Activated CD4-positive, CD25-positive, alpha-beta regulatory T cell treated with anti-CD3 and anti-CD28 coated beads, Interleukin-2, amount 50 U/mL, for 72 hours (primary cell): ENCODE measurements at regions not wholly inside any gene's neighbourhood (a gene's known extent, or its start where the extent isn't known, plus 50 kb on each side); places are given as distances from the start of the nearest gene placed in this dataset.

Experiments used
- DNase-seq: peaks from one replicate; pipeline ENCODE4 v3.0.0; 2021

DNA sequence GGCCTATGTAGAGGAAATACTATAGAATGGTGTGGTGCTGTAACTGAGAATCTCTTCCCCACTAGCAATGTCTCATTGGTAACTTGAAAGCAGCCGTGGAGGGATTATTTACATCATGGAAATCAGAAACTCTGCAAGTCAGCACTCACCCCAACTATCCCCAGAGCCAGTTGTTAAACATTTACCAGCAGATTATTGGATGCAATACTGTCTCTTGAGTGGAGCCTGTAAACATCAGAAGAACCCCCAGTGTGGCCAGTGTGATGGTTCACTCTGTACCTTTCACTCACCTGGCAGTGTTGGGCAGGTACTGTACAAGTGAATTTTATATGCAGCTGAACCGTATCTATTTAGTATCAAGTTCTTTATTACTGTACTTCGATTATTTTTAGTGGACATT is 299.8 kb upstream of the SALL1 start:
- DNase-seq: no peak

DNA sequence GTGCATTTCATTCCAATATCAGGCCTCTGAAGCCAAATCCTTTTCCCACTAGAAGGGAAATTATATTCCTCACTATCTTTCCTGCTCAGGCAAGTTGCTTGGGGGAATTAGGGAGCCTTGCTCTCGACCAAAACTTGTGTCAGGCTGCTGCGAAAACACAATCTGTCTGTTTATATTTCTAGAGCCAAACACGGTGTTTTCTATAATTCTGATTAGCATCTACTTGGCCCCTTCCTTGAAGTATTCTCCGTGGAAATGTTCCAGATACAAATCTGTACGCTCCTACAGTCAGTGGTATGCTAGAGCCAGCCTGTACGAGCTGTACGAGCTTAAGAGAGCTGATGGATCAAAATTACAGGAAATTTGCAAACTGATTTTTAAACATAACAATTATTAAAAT is 299.3 kb upstream of the SALL1 start:
- no peak for DNase-seq

DNA sequence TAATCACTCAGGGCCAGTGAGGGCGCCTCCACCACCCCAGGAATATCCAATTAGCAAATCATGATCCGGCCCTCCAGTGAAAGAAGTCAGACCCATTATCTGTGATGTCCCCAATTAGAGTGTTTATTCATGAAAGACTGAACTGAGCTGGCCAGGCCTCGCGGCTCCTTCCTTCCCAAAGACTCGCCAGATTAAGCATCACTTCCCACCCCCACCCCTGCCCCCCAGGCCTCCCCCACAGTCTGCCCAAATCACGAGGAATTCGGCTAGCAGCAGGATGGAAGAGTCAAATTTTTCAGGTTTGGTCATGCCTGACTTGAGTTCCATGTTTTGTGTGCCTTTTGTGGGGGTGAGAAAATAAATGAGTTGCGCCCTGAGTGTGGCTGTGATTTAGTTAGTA is 298.4 kb upstream of the SALL1 start:
- DNase-seq: no peak

DNA sequence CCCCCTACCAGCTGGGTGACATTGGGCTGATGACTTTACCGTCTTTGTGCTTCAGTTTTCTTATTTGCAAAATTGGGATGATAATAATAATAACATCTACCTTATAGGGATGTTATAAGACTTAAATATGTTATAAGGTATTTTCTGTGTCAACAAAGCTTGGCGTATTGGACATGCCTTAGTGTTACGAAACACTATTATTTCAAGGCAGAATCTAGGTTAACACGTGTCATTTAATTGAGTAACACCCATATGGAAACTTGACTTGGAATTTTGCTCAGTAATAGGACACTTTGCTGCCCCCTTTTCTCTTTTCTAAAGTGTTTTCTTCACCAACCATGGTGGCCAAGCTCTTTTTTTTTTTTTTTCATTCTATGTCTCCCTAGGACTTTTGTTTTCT is 294.2 kb upstream of the SALL1 start:
- no peak for DNase-seq

DNA sequence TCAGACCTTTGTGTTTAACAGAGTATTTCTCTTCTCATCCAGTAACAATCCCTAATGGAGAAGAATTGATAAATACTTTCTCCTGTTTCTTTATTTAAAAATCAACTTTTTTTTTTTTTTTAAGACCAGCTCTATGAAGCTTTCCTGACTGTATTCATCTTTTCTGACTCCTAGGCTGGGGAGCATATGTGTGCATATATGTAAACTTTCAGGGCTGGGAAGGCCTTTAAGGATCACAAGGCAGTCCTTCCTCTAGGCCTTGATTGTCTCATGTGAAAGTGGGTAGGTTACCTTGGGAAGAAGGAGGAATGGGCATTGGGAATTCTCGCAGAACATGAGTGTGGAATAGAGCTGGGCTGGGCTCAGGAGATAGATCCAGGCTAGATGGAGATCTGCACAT is 292.9 kb upstream of the SALL1 start:
- DNase-seq: no peak

DNA sequence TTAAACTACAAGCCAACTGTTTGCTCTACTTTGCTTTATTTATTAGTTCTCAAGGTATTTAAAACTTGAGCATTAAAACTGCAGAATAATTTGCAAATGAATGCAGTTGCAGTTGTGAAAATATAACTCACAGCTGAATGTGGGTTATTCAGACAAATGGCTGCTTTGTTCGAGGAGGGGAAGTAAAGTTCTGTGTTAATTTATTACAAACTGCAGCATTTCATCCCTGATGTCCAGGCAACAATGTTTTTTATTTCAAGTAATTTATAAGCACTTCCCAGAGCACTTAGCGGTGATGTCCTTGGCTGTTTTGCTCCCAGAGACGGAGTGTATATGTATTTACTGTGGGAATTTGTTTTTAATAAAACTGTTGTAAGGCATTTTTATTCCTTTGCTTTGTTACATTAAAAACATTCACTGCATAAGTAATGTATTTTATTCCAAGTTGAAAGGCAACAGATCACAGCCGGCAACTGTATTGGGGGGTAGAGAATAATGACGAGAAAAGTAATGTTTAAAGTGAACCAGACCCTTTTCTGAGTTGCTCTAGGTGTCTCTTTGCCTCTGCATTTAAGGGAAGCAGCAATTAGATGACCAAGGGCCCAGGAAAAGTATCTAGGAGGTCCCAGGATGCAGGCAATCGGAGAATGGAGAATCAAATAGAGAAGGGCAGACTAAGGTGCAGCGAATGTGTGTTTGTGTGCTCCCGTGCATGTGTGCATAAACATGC is 291.2 kb upstream of the SALL1 start:
- no peak for DNase-seq

DNA sequence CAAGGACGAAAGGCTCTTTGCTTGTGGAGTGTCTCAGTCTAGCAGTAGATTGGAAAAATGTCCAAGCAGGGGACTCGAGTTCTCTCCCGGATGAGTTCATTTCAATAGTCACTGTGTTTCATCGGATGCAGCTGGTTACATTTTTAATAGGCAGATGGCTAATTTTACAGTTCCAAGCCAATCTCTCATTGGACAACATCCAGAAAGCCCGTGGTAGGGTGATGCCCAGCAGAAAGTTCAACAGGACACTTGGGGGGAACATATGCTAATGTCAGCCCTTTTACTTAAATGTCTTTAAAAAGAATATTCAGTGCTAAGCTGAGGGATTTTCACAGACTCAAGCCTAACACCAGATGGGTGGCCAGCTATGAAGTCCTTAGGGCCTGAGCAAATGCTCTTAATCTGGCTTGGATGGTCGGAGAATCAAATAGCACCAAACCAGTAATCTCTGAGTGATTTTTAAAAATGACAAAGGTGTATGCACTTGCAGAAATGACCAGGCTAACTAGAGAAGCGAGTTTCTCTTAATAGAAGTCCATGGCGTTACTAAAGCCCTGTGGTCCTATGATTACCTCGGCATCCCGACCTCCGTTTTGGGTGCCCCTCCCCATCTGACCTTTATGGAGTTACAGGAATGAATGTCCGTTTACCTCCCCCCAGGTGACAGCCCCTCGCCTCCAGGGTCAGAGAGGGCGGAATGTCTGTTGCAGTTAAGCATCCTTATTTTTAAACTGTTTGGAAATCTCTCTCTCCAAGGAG is 289.2 kb upstream of the SALL1 start:
- no peak for DNase-seq

DNA sequence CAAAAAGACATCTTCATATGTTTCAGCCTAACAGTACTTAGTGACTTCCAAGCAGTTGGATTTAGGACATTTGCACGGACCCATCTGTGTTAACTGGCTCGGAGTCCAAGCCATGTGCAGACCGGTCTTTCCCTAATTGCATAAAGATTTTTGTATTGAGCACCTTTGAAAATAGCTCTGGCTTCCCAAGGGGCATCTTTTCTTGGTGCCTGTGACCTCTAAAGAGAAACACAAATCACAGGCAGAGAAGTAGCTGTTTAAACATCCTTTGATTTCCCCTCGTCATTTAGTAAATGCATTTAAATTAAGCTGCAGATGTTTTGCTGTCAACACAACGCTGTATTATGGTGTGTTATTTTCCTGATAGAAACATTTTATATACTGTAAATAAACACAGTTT is 288.2 kb upstream of the SALL1 start:
- no peak for DNase-seq

DNA sequence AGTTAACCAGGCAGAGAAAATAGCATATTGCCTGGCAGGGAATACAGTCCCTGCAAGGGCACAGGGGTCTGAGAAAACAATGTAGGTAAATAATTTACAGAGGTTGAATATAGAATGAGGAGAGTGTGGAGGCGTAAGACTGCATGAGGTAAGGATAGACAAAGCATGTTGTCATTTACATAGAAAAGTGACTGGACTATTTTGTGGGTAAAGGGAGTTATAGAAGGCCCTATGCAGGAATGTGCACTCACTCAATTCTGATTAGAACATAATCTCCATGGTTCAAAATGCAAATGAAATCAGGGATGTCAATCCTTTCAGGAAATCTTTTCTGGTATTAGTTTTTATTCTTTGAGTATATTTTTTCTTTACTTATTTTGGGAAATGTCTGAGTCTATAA is 285.7 kb upstream of the SALL1 start:
- DNase-seq: no peak

DNA sequence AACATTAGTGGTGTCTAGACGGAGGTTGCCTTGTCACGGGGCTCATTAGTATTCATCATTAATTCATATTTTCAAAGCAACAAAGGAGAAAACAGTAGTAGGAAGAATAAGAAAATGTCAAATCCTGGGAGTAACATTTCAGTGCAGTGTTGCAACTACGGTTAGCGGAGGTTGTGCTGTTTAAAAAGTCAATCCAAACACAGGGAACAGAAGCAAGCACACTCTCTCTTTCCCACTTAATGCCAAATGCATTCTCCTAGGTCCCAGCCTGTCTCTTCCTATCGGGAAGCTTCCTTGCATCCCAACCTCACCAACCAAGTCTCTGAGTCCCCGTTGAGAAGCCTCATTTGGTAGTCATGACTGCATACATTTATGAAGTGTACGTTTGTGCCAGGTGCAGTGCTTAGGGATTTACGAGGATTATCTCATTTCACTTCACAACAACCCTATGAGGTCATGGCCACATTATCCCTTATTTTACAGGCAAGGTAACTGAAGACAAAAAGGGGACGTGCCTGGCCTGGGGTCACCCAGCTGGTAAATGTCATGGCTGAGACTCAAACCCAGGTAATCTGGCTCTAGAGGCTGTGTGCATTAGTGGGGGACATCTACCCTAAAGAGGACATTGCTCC is 283.6 kb upstream of the SALL1 start:
- DNase-seq: no peak

DNA sequence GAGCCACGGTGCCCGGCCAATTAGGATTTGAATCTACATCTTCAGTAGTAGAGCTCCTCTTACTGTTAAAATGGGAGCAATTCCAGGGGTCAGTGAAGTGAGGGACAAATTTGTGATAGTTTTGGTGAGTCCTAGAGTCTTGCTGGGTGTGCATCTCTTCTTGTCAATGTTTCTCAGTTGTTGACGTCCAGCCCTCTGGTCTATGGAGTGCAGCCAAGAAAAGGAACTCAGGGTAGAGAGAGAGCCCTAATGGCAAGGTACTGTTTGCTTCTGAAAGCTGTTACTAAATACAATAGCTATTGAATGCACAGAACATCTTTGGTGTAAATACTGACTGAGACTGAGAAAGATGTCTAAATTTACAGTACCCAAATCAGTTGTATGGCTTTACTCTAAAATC is 282.5 kb upstream of the SALL1 start:
- DNase-seq: no peak

DNA sequence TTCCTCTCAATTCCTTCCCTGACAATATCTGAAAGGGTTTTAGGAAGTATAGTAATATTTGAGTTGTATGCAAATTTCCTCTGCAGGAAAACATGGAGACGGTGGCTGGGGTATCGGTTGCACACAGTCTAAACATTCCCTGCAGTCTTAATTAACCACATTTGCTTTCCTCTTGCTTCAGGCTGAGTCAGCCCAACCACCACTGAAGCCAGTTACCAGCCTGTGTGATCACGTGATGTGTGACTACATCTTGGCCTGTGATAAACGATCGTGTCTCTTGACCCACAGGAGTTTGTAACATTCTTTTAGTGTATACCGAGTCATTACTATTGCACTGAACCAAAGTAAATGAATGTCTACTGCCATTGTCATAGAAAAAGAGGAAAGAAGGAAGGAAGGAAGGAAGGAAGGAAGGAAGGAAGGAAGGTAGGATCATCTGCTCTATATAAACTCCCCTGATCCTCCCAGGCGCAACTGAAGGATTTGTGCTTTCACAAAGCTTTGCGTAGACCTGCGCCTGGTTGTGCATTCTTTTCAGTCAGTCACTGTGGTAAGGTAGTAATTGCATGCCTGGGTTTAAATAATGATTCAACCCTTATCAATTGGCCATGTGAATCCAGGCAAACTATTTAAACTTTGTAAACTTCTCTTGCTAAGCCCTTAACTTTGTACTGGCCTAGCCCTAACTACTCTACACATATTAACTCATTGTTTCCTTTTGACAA is 280.6 kb upstream of the SALL1 start:
- DNase-seq: no peak

DNA sequence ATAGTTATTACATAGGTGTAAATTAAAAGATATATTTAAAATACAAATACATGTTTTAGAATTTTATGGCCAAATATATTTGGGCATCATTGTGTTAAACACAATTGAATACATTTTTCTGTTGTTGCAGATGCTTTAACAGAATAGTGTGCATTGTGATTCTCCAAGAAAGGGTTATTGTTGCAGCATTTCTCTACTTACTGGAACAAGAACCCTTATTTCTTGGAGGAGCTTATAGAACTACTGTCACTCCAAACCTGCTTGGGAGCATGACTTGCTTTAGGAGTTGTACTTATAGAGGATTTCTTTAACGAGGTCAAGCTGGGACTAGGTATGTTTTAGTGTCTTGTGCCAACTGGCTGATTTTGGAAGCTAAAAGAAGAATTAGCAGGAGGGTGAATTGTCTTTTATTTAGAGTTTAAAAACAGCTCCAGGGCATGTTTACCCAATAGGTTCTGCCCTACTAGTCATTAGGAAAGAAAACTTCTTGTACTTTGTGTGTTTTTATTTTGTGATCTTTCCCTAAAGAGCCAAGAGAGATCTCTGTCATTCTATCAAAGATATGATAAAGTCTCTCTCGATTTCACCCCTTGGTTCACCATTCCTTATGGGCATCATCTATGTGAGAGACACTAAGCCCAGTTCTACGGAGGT is 279.8 kb upstream of the SALL1 start:
- DNase-seq: no peak

DNA sequence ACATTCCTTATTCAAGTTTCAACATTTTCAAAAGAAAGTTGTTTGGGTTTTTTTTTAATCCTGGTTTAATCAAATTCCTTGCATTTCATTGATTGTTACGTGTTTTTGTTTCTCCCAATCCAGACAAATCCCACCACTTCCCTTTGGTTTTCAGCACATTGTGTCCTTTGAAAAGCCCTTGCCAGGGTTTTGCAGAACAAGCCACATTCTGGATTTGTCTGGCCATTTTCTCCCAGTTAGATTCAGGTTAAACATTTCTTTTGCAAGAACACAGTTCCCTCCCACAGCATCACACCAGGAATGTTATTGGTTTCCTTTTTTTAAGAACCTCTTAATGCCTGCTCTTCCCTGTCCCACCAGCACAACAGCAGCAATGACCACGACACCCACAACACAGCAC is 278.0 kb upstream of the SALL1 start:
- no peak for DNase-seq

DNA sequence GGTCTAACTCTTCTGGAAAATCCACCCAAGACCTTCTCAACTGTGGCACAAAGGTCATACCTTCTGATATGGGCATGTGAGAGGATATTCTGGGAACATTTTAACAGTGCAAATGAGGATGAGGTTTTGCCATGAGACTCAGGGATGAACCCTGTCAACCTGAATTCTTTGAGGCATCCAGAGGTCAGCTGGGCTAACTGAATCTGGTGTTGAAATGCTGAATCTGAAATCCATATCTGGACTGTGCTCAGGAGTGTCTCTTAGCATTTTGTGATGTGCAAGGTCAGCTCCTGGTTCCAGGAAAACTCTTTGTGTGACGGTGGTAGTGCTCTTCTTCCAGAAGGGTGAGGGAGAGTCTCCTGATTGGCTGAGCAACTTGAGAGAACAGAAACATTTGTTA is 276.0 kb upstream of the SALL1 start:
- no peak for DNase-seq

DNA sequence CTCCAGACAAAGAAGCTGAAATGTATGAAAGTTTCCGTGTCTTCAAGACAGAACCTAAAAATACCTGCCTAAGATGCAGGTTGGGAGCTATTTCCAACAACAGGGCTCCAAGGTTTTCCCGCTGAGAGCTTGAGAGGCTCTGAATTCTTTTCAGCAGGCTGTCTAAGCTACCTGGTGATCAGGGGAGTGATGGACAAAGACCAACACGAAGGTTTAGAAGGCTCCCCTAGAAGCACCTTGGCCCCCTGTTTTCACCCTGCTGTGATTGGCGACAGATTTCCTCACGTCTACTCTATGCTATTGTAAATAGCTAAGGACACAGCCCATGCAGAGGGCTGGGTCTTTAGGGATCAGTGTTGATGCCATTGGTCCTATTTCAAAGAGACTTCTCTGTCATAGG is 275.2 kb upstream of the SALL1 start:
- DNase-seq: no peak

DNA sequence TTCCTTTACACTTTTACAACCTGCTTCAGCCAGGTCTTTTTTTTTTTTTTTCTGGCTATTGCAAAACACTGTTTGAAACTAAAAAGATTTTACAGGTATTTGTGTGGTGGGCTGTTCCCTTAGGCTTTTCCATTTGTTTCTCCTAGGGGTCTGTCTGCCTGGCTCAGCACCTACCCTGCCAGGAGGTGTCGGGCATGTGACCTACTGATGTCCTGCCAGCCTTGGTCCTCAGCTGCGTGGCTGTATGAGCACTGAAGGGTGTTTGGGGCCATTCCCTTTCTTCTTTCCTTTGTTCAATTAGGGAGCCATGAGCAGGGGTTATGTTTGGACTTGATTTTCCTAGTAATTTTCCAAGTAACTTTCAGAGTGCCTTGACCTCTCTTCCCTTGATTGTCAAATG is 269.2 kb upstream of the SALL1 start:
- no peak for DNase-seq

DNA sequence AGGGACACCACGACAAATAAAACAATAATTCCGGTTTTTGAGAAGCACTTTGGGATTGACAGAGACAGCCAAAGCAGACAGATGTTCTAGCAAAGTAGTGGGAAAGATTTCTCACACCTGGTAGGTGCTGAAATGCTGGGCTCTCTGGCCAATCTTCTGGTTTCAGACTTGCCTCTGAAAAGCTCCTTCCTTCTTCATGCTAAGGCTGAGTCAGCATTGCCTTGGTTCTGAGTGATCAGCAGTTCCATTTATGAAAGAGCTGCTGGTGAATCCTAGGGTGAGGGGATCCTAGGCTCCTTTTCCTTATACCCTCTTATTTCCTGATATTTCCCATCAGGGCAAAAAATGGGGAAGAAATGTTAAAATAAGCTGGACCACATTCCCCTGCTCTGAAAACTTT is 268.7 kb upstream of the SALL1 start:
- no peak for DNase-seq

DNA sequence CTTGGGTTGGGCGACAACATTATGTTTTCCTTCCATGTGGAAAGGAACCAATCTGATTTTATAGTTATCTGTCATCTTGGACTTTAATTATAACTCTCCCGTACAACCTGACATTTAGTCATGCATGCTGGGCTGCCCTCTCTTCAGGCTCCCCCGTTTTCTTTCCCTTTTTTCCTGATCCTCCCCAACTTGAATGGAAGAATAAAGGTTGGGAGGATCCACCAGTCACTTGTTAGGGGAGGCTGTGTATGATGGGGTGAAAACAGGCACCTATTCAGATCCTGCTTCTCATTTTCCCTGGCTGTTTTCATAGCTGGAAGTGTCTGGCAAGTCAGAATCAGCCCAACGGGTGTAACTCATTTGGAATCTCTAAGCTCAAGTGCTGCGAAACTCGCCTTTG is 267.2 kb upstream of the SALL1 start:
- DNase-seq: no peak

DNA sequence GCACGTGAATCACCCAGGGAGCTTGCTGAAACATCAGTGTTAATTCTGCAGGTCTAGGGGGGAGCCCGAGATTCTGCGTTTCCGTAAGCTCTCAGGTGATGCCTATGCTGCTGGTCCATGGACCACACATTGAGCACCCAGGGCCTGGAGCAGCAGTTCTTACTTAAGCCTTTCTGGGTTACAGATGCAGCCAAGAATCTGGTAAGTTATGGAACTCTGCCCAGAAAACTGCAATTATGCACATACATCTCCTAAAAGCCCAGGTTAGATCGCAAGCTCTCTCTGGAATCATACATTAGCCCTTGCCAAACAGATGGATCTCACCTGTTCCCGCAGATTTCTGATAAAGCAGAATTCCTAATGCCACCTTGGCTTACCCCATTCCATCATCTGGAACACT is 265.9 kb upstream of the SALL1 start:
- no peak for DNase-seq

DNA sequence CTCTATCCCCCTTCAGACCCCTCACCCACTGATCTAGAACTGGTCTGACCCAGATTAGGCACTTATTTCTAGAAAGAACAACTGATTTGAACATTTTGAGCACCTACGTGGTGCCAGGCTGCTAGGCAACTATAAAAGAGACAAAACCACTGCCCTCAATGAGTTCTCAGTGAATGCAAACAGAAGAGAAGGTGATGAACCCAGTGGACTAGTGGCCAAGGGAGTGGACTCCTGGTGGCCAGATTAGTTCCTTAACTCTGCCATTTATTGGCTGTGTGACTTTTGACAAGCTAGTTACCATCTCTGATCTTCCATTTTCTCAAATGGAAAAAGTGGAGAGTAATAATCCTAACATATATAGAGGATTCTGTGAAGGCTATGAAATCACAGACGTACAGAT is 259.1 kb upstream of the SALL1 start:
- no peak for DNase-seq

DNA sequence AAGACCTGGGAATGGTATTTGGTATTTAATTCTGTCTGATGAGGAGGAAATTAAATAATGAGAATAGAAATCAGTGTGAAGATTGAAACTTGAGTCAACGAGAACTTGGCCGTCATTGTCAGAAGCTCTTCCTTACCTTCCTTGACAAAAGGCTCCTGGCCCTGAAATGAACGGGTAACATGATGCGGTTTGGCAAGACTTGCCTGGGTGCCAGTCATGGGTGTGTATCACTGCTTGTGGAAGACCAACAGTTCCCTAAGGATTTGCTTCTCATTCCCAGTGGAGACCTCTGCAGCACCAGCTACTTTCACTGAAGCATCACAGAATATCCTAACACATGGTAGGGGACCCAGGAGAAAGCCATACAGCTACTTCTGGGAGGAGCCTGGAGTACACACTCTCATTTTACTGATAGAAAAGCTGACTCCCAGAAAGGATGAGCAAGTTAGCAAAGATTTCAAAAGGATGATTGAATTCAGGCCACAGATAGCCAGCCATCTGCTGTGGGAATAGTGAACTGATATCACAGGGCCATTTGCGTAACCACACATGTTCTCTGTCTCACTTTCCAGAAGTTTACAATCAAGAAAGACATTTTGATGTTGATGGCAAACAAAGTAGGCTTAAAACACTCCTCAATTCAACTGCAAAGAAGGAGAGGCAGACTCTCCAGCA is 258.1 kb upstream of the SALL1 start:
- no peak for DNase-seq

DNA sequence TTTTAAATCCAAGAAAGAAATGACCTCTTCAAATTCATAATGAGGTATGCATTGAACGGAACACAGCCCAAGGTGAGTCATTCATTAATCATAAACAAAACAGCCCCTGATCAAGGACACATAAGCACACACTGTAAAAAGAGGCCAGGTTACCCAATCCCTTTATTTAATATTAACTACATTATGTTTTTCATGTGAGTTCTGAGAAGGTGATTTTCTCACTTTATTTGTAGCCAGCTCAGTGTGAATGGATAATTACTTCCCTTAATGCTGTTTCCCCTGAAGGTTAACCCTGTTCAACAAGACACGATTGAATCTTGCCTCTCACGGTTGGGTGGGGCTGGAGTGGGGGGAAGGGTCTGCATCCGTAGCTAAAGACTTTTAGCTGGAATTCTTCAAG is 257.3 kb upstream of the SALL1 start:
- no peak for DNase-seq
